ENCODE measurements at regions not wholly inside any gene's neighbourhood (a gene's known extent, or its start where the extent isn't known, plus 50 kb on each side); places are given as distances from the start of the nearest gene placed in this dataset.
"Not testable (repeated sequence)": the region's sequence is repeated elsewhere in the genome, so short reads cannot be mapped to it uniquely, and the experiment has no call there.

GRCh38 chr5:82971901-82972300, 105.3 kb downstream of the TMEM167A start:
- no peaks in the 10 kb centered on the region for H3K36me3 ChIP-seq (replicated peaks in 1 of 2; ENCODE audit: insufficient read depth in 1 of 2, low read depth in 2 of 2)
- no peak overlapping the region for H3K4me3 ChIP-seq
- ATAC-seq (no peak), DNase-seq (no peak)
- WGBS, 2 donors, result 77 to 80% methylated on average over 5 of the region's 5 CpGs
- intact Hi-C loops (cut with DNase I), result no loop called here
- no peak overlapping the region for H3K27ac ChIP-seq
- H3K4me1 ChIP-seq, result no peaks in the 10 kb centered on the region
- no peak for TF ChIP-seq POLR2A (IDR thresholded peaks at IDR 0.05)
- no peak for TF ChIP-seq CTCF (IDR thresholded peaks at IDR 0.05)
- peaks cover 0 to 14% (median 0%) of the 10 kb centered on the region in 3 donors for H3K9me3 ChIP-seq
- H3K27me3 ChIP-seq, result no peaks in the 10 kb centered on the region

- H3K36me3 ChIP-seq (replicated peaks in 1 of 2; ENCODE audit: insufficient read depth in 1 of 2, low read depth in 2 of 2); H3K27ac ChIP-seq; H3K4me3 ChIP-seq; intact Hi-C loops (cut with DNase I); DNase-seq; H3K27me3 ChIP-seq; ATAC-seq; H3K4me1 ChIP-seq: not testable (repeated sequence)
- WGBS, 2 donors, result 83 to 87% methylated on average over 8 to 10 of the region's 10 CpGs
- peaks cover 0 to 14% (median 0%) of the 10 kb centered on the region in 3 donors for H3K9me3 ChIP-seq
Observed at GRCh38 chr5:82971034-82971806, 106.0 kb downstream of the TMEM167A start.

GRCh38 chr5:82969221-82969976, 107.8 kb downstream of the TMEM167A start:
- DNase-seq; H3K9me3 ChIP-seq; intact Hi-C loops (cut with DNase I): not testable (repeated sequence)

GRCh38 chr5:82967072-82967471, 110.1 kb downstream of the TMEM167A start:
- no peak overlapping the region for H3K4me3 ChIP-seq
- H3K36me3 ChIP-seq (replicated peaks in 1 of 2; ENCODE audit: insufficient read depth in 1 of 2, low read depth in 2 of 2), result no peaks in the 10 kb centered on the region
- H3K27ac ChIP-seq, result no peak overlapping the region
- DNase-seq, result no peak
- no peaks in the 10 kb centered on the region for H3K4me1 ChIP-seq
- TF ChIP-seq CTCF (IDR thresholded peaks at IDR 0.05) (no peak), POLR2A (IDR thresholded peaks at IDR 0.05) (no peak)
- intact Hi-C loops (cut with DNase I), result no loop called here
- H3K9me3 ChIP-seq, result no peaks in the 10 kb centered on the region
- no peaks in the 10 kb centered on the region for H3K27me3 ChIP-seq
- ATAC-seq, result no peak

More at GRCh38 chr5:82969221-82969976, 107.8 kb downstream of the TMEM167A start:
- H3K27me3 ChIP-seq; H3K4me3 ChIP-seq; H3K27ac ChIP-seq; H3K36me3 ChIP-seq (replicated peaks in 1 of 2; ENCODE audit: insufficient read depth in 1 of 2, low read depth in 2 of 2); ATAC-seq; H3K4me1 ChIP-seq: not testable (repeated sequence)
- WGBS, 2 donors, result 63 to 84% methylated on average over 6 of the region's 6 CpGs

GRCh38 chr5:82959466-82959865, 117.7 kb downstream of the TMEM167A start:
- DNase-seq (no peak), ATAC-seq (no peak)
- intact Hi-C loops (cut with DNase I), result no loop called here
- Histone ChIP-seq H3K27me3 (no peaks in the 10 kb centered on the region), H3K4me3 (no peak overlapping the region), H3K27ac (no peak overlapping the region), H3K9me3 (peaks cover 0 to 4% (median 0%) of the 10 kb centered on the region in 3 donors), H3K36me3 (replicated peaks in 1 of 2; ENCODE audit: insufficient read depth in 1 of 2, low read depth in 2 of 2) (no peaks in the 10 kb centered on the region), H3K4me1 (no peaks in the 10 kb centered on the region)
- 100% methylated on average over 1 of the region's 1 CpG for WGBS, 2 donors
- TF ChIP-seq CTCF (IDR thresholded peaks at IDR 0.05) (no peak), POLR2A (IDR thresholded peaks at IDR 0.05) (no peak)

Data from body of pancreas (tissue), 4 donors.